ENCODE measurements at regions not wholly inside any gene's neighbourhood (a gene's known extent, or its start where the extent isn't known, plus 50 kb on each side); places are given as distances from the start of the nearest gene placed in this dataset.

- H3K36me3 ChIP-seq (ENCODE audit: control insufficient read depth, insufficient read depth, low read length), result no peaks in the 10 kb centered on the region
- ATAC-seq (no peak), FAIRE-seq (no peak), DNase-seq (ENCODE audit: extremely low read depth in 1 of 4, low spot score in 3 of 4) (no peak)
- H2AFZ ChIP-seq (ENCODE audit: low read depth, low read length), result no peak overlapping the region
- H3K9me1 ChIP-seq (ENCODE audit: control insufficient read depth, insufficient read depth, low read length), result no peaks in the 10 kb centered on the region
- no peaks in the 10 kb centered on the region for H3K79me2 ChIP-seq (ENCODE audit: control insufficient read depth, insufficient read depth, low read length)
- POLR2A ChIA-PET, result no interaction called here
- no peak overlapping the region for H3K9ac ChIP-seq (ENCODE audit: insufficient read depth in 1 of 2, low read depth in 2 of 2, low read length in 2 of 2)
- 0% methylated on average over 3 of the region's 3 CpGs for WGBS (ENCODE audit: insufficient coverage, low coverage, missing lambda C conversion rate)
- H3K4me2 ChIP-seq (ENCODE audit: insufficient read depth, low read length), result no peak overlapping the region
- intact Hi-C loops (cut with micrococcal nuclease) (no loop called here), in situ Hi-C loops (cut with MboI) (no loop called here)
- peaks cover 0 to 11% of the 10 kb centered on the region in 2 experiments; a peak in 2 of 5 replicates for H3K27me3 ChIP-seq (ENCODE audit: control insufficient read depth in 2 of 2, insufficient read depth in 2 of 2, low read length in 2 of 2)
- no peak for TF ChIP-seq ZC3H8 (IDR thresholded peaks at IDR 0.05)
- TF ChIP-seq TBL1XR1 (IDR thresholded peaks at IDR 0.05; ENCODE audit: low read length in 2 of 2), result no peak
- no peak for TF ChIP-seq POLR3G (IDR thresholded peaks at IDR 0.05; ENCODE audit: extremely low read depth, insufficient read length, insufficient replicate concordance)
- TF ChIP-seq, protein P1, sequence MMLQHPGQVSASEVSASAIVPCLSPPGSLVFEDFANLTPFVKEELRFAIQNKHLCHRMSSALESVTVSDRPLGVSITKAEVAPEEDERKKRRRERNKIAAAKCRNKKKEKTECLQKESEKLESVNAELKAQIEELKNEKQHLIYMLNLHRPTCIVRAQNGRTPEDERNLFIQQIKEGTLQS (IDR thresholded peaks at IDR 0.05), result no peak
- TF ChIP-seq, protein P1 (CRISPR knock-in tag; conservative IDR thresholded peaks at IDR 0.05), result no peak
- no peak for TF ChIP-seq RB1 (IDR thresholded peaks at IDR 0.05; ENCODE audit: low read depth)
- TF ChIP-seq YBX1 (IDR thresholded peaks at IDR 0.05), result no peak
- TF ChIP-seq SRSF7 (optimal IDR thresholded peaks at IDR 0.05; ENCODE audit: low read depth, low read length), result no peak
- no peak for TF ChIP-seq MTA1 (IDR thresholded peaks at IDR 0.05; ENCODE audit: borderline replicate concordance)
- no peak for TF ChIP-seq ESRRA (IDR thresholded peaks at IDR 0.05; ENCODE audit: borderline replicate concordance, low read depth)
- TF ChIP-seq ZBTB7A (IDR thresholded peaks at IDR 0.05; ENCODE audit: borderline replicate concordance, control insufficient read depth, low read depth, low read length), result no peak
- TF ChIP-seq SNRNP70 (optimal IDR thresholded peaks at IDR 0.05; ENCODE audit: low read depth, low read length), result no peak
- H3K4me1 ChIP-seq (replicated peaks in 1 of 2; ENCODE audit: control insufficient read depth in 2 of 2, insufficient read depth in 2 of 2, low read length in 2 of 2), result no peaks in the 10 kb centered on the region
- H3K27ac ChIP-seq (ENCODE audit: extremely low read depth, low read depth, low read length), result no peak overlapping the region
- no peaks in the 10 kb centered on the region for H3K9me3 ChIP-seq (replicated peaks; ENCODE audit: control insufficient read depth, insufficient read depth, low read depth, low read length)
- no peaks in the 10 kb centered on the region for H4K20me1 ChIP-seq (replicated peaks; ENCODE audit: control insufficient read depth, insufficient read depth, low read length)
- CTCF ChIA-PET (ENCODE audit: low intra/inter-chr PET ratio), result no interaction called here
- BruUV-seq (replicated peaks), result no TSS peak
- no peak overlapping the region for H3K4me3 ChIP-seq
These were observed 358.3 kb upstream of the SMIM21 start for GRCh38 chr18:75785834-75786233.

Data from K562 (cell line).